ENCODE measurements at regions not wholly inside any gene's neighbourhood (a gene's known extent, or its start where the extent isn't known, plus 50 kb on each side); places are given as distances from the start of the nearest gene placed in this dataset.

DNA sequence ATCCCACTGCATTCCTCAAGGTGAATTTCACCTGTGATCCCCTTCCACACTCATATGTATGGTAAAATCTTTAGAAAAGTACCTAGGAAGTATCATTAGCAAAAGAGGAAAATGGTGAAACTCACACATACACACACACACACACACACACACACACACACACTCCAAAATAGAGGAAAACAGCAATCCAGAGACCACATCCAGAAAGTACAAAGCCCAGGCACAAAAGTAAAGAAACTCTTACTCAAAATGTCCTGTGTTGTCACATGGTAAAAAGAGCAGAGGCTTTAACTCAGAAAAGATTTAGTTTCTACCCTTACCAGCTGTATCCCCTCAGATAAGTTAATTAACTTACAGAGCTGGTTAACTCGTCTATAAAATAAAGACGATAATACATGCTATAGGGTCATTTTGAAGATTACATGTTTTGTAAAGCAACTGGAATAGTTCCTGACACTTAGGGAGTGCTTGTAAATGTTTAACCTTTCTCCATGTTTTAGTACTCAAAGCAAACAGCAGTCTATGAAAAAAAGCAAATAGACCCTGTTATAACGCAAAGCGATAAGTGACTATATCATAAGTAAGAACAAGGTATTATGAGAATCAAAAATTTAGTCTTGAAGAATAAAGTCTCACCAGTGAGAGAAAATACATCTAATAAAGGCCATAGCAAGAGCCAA lies 360.0 kb upstream of the LRATD1 start:
- TF ChIP-seq POLR2A (IDR thresholded peaks at IDR 0.05) = no peak
- TF ChIP-seq, protein P1, sequence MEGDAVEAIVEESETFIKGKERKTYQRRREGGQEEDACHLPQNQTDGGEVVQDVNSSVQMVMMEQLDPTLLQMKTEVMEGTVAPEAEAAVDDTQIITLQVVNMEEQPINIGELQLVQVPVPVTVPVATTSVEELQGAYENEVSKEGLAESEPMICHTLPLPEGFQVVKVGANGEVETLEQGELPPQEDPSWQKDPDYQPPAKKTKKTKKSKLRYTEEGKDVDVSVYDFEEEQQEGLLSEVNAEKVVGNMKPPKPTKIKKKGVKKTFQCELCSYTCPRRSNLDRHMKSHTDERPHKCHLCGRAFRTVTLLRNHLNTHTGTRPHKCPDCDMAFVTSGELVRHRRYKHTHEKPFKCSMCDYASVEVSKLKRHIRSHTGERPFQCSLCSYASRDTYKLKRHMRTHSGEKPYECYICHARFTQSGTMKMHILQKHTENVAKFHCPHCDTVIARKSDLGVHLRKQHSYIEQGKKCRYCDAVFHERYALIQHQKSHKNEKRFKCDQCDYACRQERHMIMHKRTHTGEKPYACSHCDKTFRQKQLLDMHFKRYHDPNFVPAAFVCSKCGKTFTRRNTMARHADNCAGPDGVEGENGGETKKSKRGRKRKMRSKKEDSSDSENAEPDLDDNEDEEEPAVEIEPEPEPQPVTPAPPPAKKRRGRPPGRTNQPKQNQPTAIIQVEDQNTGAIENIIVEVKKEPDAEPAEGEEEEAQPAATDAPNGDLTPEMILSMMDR (IDR thresholded peaks at IDR 0.05) = no peak

Measured in testis (tissue), 2 donors.